HG03196 (cell line): ENCODE measurements at regions not wholly inside any gene's neighbourhood (a gene's known extent, or its start where the extent isn't known, plus 50 kb on each side); places are given as distances from the start of the nearest gene placed in this dataset.
"Not testable (repeated sequence)": the region's sequence is repeated elsewhere in the genome, so short reads cannot be mapped to it uniquely, and the experiment has no call there.

Experiments
- ATAC-seq: cut with Tn5 transposase; IDR thresholded peaks from one replicate; pipeline ENCODE4 v1.9.1; 2021; ENCODE audit not compliant: unreplicated experiment

DNA sequence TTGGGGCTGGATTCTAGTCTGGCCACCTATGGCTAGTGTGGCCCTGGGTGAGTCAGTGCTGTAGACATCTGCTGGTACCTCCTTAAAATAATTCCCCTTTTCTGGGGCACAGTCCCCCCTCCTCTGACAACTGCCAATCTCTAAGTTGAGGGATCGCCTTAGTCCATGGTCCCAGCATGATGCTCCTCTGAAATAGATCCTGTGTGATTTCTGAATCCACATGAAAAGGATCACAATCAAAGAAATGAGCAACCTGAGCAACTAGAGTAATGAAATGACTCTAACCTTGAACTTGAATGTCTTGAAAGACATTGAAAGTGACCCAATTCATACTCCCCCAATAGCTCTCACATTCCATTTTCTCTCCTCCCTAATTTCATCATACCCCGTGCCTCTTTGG, 332.5 kb downstream of the VRK1 start:
- ATAC-seq, result no peak

DNA sequence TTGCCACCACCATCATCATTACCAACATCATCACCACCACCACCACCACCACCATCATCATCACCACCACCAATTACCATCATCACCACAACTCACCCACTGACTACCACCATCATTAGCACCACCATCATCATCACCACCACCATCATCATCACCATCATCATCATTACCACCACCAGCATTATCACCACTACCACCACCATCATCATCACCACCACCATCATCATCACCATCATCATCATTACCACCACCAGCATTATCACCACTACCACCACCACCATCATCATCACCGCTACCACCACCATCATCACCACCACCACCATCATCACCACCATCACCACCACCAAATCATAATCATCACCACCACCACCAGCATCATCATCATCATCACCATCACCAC, 338.7 kb downstream of the VRK1 start:
- ATAC-seq, result not testable (repeated sequence)

DNA sequence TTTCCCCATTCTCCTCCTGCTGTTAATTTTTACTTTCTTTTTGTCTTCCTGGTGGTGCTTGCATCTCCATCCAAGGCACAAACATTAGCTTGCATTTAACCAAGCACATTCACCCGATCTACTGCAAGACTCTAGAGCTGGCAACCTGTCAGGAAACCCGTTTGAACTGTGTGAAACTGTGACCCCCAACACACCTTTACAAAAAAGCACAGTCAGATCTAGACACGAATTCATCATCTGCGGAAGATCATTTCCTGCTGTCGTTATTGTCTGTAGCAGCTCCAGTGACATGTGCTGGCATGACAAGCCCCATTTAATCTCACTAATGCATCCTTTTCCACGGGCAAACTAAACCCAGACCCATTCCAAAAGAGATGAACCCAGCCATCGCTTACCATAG, 340.5 kb downstream of the VRK1 start:
- ATAC-seq, result no peak

DNA sequence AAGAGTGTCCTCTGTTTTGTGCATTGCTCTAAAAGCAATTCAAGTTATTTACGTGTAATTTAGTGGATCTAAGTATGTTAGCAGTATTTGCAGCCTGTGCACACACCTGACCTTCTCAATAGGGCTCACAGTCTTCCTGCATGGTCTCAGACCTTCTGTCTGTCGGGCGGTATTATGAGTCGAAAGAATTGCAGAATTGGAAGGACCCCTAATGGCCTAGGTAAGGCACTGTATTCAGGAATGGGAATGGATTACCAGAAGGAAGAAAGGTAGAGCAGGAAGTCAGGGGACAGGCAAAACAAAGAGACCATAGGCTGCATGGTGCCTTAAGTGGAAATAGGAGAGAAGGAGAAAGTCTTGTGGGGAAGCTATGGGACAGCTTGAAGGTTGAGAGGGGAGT, 341.6 kb downstream of the VRK1 start:
- no peak for ATAC-seq

DNA sequence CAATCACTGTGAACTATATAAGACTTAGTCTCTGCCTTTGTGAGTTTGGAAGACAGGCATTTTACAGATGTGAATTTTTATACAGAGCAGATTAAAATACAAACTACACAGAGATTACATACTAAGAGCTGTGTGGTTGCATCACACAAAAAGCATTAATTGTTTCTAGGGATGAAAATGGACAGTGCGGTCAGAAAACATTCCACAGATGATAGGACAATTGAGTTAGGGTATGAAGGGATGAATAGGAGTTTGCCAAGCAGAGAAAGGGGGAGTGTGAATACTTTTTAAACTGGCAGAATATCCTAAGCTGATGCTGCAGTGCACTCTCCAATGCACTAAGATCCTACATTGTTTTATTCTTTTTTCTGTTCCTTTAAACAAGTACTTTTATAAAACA, 345.8 kb downstream of the VRK1 start:
- ATAC-seq, result no peak

DNA sequence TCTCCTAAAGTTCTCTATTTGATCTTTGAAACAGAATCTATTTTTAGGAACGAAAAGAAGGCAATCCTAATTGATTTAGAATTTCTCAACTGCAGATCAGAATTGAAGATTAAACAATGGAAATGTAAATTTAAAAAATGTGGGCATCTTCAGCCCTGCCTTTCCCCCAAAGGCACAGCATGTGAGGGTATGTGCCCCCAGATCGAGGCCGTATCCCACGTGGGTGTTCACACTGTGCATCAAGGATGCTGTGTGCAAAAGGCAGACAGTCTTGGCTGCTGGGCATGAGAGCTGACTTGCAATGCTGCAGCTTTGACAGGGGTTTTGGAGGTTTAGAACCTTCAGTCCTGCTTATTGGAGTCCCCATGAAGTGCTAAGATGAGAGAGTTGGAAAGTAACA, 346.3 kb downstream of the VRK1 start:
- no peak for ATAC-seq

DNA sequence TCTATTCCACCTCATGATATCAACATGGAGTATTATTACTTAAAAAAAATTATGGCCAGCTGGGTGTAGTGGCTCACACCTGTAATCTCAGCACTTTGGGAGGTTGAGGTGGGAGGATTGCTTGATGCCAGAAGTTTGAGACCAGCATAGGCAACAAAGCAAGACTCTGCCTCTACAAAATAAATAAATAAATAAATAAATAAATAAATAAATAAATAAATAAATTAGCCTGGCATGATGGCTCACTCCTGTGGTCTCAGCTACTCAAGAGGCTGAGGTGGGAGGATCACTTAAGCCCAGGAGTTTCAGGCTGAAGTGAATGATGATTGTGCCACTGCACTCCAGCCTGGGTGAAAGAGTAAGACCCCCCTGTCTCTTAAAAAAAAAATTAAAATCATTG, 350.8 kb downstream of the VRK1 start:
- ATAC-seq, result not testable (repeated sequence)

DNA sequence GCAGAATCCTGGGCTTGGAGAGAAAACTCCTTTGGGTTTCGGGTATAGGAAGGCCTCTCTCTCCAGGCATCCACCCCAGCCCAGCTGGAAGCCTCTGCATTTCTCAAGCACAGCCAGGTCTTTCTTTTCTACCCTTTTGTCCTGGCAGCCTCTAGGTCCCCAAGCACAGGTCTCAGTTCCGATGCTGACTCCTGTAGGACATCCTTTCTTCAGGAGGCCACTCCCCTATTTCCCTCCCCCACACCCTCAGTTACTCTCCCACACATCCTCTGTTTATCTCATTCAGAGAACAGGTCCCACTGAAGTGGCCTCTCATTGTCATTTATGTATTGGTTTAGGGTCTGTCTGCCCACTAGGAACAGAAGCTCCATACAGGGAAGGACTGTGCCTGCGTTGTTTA, 352.6 kb downstream of the VRK1 start:
- ATAC-seq, result no peak

DNA sequence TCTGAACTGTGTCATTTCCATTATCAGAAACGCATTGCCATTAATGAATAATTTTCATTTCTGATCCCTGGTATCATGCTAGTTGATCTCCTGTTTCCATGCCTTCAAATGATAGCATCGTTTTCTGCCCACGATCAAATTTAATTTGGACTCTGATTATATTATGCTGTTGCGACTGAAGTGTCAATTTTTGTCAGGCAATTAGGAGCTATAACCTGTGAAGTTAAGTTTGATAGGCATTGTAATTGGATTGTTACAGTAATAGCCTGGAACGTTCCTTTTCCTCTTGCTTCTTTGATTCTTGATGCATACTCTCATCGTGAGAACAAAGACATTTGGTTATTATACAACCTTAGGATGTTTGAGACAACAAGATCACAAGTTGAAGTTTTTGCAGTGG, 356.3 kb downstream of the VRK1 start:
- ATAC-seq, result no peak

DNA sequence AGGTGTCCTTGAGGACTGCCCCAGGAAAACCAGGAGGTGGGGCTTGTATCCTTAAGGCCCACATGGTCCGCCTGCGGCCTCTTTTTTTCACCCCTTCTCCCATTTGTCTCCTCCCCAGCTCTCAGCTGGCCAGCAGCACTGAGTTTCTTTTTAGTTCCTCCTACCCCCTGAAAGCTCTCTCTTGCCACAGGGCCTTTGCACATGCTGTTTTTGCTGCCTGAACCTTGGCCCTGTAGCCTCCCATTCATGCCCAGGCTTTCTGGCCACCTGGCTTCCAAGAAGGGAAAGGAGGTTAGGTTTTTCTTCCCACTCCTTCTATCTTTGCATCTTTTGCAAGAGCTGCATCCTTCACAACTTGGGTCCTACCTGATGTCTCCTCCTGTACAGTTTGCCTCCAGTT, 358.1 kb downstream of the VRK1 start:
- no peak for ATAC-seq

DNA sequence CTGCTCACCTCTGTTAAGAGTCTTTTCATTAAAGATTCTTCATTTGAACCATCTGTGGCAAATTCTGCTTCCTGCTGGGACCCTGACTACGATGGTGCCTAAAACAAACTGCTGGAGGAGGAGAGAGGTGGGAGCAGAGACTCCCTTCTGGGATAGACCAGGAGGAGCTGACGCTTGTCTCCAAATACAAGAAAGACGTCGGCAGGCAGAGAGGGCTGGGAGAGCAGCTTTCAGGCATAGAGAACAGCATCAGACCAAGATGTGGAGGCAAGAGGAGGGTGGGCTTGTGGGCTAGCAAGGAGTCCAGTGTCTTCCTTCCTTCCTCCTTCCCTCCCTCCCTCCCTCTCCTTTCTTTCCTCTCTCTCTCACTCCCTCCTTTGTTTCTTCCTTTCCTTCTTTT, 358.6 kb downstream of the VRK1 start:
- ATAC-seq, result no peak

DNA sequence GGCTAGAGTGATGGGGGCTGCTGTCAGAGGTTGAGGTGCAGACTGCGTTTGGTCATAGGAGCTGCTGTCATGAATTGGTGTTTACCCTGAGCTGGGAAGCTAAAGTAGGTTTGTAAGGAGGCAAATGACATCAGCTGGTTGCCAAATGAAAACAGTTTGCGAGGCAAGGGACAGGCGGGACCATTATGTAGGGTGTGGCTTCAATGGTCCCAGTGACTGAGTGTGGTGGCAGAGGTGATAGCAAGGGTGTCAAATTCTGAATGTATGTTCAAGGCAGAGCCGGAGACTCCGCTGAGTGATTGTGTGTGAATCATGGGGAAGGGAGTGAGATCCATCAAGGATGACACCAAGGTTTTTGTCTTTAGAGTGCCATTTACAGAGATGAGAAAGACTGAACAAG, 359.5 kb downstream of the VRK1 start:
- ATAC-seq, result no peak

DNA sequence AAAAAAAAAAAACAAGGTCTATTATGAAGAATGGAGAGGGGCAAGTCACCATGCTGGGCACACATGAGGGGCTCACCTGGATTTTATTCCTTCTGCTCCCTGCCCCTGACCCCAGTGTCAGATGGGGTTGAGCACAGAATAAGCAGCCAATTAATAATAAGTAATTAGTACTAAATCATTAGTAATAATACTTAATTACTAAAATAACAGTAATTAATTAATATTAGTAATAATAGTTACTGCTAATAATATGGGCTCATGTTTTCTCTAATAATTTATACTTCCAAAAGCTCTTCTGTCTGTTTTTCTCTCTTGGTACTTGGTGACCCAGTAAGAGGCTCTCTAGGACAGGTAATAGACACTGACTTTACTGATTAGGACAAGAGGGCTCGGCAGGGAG, 360.9 kb downstream of the VRK1 start:
- no peak for ATAC-seq

DNA sequence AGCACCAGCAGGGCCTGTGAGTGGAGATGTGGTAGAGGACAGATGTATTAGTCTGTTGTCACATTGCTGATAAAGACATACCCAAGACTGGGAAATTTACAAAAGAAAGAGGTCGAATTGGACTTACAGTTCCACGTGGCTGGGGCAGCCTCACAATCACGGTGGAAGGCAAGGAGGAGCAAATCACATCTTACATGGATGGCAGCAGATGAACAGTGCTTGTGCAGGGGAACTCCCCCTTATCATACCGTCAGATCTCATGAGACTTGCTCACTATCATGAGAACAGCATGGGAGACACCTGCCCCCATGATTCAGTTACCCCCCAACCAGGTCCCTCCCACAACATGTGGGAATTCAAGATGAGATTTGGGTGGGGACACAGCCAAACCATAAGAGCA, 361.9 kb downstream of the VRK1 start:
- no peak for ATAC-seq

DNA sequence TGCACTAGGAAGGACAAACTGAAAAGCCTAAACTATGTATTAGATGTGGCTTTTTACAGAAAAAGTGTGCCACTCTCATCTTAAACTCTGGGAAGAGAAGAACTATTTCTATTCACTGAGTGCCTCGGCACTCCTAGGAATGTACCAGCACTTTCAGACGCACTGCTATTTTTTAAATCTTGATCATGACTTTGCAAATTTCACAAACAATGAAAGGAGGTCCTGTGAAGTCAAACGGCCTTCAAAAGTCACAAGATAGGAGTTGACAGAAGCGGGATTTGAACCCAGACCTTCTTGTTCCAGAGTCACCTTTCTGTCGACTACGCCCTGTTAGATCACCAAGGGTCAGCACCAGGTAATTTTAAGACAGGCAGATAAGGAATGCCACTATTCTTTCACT, 365.4 kb downstream of the VRK1 start:
- ATAC-seq, result no peak

DNA sequence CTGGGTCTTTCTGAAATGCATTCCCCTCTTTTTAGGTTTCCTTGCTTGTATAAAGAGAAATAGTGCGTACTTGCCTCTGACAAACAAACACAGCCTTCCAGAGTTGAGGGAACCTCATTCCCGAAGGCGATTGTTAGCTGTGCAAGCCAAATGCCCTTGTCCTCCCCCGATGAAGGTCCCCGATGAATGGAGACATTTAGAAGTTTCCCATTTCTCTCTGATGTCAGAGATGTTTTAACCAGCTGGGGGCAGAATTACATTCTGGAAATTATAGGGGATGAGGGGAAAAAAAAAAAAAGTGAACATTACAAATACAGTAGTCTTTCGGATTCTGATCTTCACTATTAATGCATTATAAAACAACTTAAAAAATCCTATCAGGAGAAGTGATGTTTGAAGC, 366.8 kb downstream of the VRK1 start:
- no peak for ATAC-seq

DNA sequence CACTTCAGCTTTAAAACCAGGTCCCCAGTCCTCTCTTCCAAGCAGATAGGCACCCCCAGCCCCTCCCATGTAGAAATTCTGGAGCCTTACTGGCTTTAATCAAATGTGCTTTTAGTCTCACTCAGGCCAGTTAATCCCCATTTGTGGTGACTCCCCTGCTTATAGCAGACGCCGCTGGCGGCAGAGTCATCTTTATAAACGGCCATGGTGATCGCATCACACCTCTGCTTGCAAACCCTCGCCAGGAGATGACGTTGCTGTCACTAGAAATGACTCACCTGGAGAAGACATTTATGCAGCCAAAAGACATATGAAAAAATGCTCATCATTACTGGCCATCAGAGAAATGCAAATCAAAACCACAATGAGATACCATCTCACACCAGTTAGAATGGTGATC, 369.3 kb downstream of the VRK1 start:
- no peak for ATAC-seq

DNA sequence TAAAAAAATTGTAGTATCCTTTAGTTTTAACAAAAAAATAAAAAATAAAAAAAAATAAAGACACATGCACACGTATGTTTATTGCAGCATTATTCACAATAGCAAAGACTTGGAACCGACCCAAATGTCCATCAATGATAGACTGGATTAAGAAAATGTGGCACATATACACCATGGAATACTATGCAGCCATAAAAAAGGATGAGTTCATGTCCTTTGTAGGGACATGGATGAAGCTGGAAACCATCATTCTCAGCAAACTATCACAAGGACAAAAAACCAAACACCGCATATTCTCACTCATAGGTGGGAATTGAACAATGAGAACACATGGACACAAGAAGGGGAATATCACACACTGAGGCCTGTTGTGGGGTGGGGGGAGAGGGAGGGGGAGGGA, 370.4 kb downstream of the VRK1 start:
- ATAC-seq, result not testable (repeated sequence)

DNA sequence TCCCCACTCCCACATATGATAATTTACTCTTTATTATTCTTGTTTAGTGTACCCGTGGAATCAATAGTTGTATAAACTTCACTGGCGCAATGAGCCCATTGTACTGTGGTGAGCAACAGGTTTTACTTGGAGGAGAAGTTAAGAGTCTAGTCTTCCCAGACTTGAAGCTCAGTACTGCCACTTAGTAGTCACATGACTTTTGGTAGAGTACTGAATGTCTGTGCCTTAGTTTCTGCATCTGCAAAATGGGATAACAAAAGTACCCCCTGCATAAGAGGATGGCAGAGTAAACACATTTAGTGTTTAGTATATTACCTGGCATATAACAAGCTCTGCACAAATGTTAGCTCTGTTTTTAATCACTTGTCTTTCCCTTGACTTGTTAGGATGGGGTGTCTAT, 375.5 kb downstream of the VRK1 start:
- ATAC-seq, result no peak

DNA sequence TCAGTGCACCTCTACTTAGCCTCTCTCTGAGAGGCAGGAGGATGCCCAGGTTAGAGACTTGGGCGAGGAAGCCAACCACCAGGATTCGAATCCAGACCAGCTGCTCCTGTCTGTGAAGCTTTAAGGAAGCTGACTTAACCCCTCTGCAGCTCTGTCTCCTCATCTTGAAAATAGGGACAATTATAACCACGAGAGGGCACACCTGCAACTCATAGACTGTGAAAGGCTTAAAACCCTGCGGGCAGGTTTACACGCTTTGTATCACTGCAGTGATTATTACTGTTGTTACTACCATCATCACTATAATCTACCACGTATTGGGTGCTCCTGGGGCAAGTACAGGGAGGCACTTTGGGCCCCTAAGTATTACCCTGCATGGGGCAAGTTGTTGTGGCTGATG, 379.8 kb downstream of the VRK1 start:
- ATAC-seq, result no peak

DNA sequence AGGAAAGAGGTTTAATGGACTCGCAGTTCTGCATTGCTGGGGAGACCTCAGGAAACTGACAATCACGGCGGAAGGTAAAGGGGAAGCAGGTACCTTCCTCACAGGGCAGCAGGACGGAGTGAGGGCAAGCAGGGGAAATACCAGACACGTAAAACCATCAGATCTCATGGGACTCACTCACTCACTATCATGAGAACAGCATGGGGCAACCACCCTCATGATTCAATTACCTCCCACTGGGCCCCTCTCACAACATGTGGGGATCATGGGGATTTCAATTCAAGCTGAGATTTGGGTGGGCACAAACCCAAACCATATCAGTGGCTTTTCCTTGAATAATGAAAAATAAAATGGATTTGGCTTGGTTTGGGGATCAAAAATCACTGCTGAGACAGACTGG, 380.5 kb downstream of the VRK1 start:
- ATAC-seq, result no peak

DNA sequence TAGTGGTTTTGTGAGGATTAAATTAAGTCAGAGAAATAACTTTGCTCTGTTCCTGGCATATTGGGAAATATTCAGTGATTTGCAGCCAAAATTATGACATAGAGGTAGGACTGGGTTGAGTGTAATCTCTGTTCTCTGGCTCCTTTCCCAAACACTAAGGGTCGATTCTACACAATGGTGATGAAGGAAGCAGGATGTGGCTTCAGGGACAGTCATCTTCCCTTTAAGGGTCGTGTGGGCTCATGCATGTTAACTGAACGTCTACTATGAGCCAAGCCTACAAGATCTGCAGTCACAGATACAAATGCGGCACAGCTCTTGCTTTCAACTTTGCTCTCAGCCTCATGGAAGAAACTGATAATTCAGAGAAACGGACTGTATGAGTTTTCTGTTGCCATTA, 381.6 kb downstream of the VRK1 start:
- no peak for ATAC-seq

DNA sequence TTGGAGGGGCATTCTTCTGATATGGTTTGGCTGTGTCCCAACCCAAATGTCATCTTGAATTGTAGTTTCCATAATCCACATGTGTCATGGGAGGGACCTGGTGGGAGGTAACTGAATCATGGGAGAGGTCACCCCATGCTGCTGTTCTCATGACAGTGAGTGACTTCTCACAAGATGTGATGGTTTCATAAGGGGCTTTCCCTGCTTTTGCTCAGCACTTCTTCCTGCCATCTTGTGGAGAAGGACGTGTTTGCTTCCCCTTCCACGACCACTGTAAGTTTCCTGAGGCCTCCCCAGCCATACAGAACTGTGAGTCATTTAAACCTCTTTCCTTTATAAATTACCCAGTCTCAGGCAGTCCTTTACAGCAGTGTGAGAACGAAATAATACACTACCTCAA, 382.4 kb downstream of the VRK1 start:
- ATAC-seq, result no peak
